ENCODE measurements at regions not wholly inside any gene's neighbourhood (a gene's known extent, or its start where the extent isn't known, plus 50 kb on each side); places are given as distances from the start of the nearest gene placed in this dataset.
"Not testable (repeated sequence)": the region's sequence is repeated elsewhere in the genome, so short reads cannot be mapped to it uniquely, and the experiment has no call there.

- CTCF ChIA-PET, result interaction anchor here (0.5 kb wide), 1 partner anchor 1390 kb away, joined by 3 read pairs; no protein-coding TSS in a partner anchor
- POLR2A ChIA-PET, result no interaction called here
- DNase-seq (ENCODE audit: extremely low spot score), result no peak
- TF ChIP-seq L3MBTL2 (conservative IDR thresholded peaks at IDR 0.05) (no peak), HDGF (IDR thresholded peaks at IDR 0.05; ENCODE audit: borderline replicate concordance) (no peak), FOXM1 (IDR thresholded peaks at IDR 0.05; ENCODE audit: borderline replicate concordance) (no peak), TARDBP (IDR thresholded peaks at IDR 0.05) (no peak), FOXA1 (IDR thresholded peaks at IDR 0.05) (no peak), CTBP1 (IDR thresholded peaks at IDR 0.05; ENCODE audit: borderline replicate concordance) (no peak), LEF1 (IDR thresholded peaks at IDR 0.05; ENCODE audit: borderline replicate concordance) (no peak), ARNT (IDR thresholded peaks at IDR 0.05) (no peak), FOXK2 (IDR thresholded peaks at IDR 0.05) (no peak), BHLHE40 (IDR thresholded peaks at IDR 0.05; ENCODE audit: borderline replicate concordance) (no peak)
These were observed 110.4 kb upstream of the RXFP1 start for GRCh38 chr4:158411269-158411668.

DNA sequence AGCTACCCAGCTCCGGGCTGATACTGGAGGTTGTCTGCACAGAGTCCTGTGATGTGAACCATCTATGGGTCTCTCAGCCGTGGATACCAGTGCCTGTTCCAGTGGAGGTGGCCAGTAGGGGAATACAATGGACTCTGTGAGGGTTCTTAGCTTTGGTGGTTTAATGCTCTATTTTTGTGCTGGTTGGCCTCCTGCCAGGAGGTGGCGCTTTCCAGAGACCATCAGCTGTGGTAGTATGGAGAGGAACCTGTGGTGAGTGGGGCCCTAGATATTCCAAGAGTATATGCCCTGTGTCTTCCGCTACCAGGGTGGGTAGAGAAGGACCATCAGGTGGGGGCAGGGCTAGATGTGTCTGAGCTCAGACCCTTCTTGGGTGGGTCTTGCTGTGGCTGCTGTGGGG lies 103.0 kb upstream of the RXFP1 start:
- POLR2A ChIA-PET, result not testable (repeated sequence)

DNA sequence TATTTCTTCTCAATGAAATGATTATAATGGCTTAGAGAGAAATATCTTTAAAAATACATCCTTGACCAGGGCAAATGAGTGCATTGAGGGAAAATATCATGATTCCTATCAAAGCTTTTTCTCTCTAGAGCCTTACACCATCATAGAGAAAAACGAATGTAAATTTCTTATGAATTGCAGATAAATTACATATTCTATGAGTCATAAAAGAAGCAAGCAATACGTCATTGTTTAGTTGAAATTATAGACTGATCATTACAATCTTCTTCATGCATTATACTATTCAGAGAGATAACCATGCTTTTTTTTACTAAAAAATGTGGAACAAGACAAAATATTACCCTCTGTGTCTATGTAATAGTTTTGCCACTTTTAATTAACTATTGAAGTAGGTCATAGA lies 100.9 kb upstream of the RXFP1 start:
- DNase-seq (ENCODE audit: extremely low spot score), result no peak
- ChIA-PET CTCF (no interaction called here), POLR2A (no interaction called here)
- TF ChIP-seq BHLHE40 (IDR thresholded peaks at IDR 0.05; ENCODE audit: borderline replicate concordance), result no peak
- no peak for TF ChIP-seq HDGF (IDR thresholded peaks at IDR 0.05; ENCODE audit: borderline replicate concordance)
- no peak for TF ChIP-seq LEF1 (IDR thresholded peaks at IDR 0.05; ENCODE audit: borderline replicate concordance)
- TF ChIP-seq L3MBTL2 (conservative IDR thresholded peaks at IDR 0.05), result no peak
- no peak for TF ChIP-seq NFRKB (IDR thresholded peaks at IDR 0.05)
- TF ChIP-seq SP1 (IDR thresholded peaks at IDR 0.05), result no peak
- TF ChIP-seq ZNF384 (IDR thresholded peaks at IDR 0.05), result no peak
- no peak for TF ChIP-seq TARDBP (IDR thresholded peaks at IDR 0.05)
- no peak for TF ChIP-seq CTBP1 (IDR thresholded peaks at IDR 0.05; ENCODE audit: borderline replicate concordance)
- TF ChIP-seq FOXK2 (IDR thresholded peaks at IDR 0.05), result no peak
- no peak for TF ChIP-seq ARNT (IDR thresholded peaks at IDR 0.05)
- TF ChIP-seq FOXA1 (IDR thresholded peaks at IDR 0.05), result no peak
- no peak for TF ChIP-seq FOXM1 (IDR thresholded peaks at IDR 0.05; ENCODE audit: borderline replicate concordance)
- TF ChIP-seq, protein P1, sequence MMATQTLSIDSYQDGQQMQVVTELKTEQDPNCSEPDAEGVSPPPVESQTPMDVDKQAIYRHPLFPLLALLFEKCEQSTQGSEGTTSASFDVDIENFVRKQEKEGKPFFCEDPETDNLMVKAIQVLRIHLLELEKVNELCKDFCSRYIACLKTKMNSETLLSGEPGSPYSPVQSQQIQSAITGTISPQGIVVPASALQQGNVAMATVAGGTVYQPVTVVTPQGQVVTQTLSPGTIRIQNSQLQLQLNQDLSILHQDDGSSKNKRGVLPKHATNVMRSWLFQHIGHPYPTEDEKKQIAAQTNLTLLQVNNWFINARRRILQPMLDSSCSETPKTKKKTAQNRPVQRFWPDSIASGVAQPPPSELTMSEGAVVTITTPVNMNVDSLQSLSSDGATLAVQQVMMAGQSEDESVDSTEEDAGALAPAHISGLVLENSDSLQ (IDR thresholded peaks at IDR 0.05), result no peak
- no peak for TF ChIP-seq SUZ12 (IDR thresholded peaks at IDR 0.05)
- no peak for TF ChIP-seq ELF4 (IDR thresholded peaks at IDR 0.05)

More for the DNA sequence above, 103.0 kb upstream of the RXFP1 start:
- CTCF ChIA-PET; DNase-seq (ENCODE audit: extremely low spot score): not testable (repeated sequence)

DNA sequence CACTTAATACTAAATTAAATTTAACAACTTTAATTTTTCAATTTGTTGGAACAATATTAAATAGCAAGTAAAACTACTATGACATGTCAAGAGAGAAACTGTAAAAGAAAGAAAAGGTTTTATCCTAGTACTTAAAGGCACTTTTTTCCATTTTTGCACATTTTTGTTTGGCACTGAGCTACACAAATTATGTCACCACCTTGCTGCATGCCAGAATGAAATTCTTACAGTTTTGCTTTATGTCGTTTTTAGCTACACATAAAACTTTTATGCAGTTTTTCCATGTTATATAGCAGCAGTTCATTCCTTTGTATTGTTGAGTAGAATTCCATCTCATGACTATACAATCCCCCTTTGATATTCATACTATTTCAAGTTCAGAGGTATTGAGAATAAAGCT lies 99.1 kb upstream of the RXFP1 start:
- DNase-seq (ENCODE audit: extremely low spot score), result no peak
- TF ChIP-seq CTBP1 (IDR thresholded peaks at IDR 0.05; ENCODE audit: borderline replicate concordance) (no peak), L3MBTL2 (conservative IDR thresholded peaks at IDR 0.05) (no peak), SUZ12 (IDR thresholded peaks at IDR 0.05) (no peak), HDGF (IDR thresholded peaks at IDR 0.05; ENCODE audit: borderline replicate concordance) (no peak), FOXM1 (IDR thresholded peaks at IDR 0.05; ENCODE audit: borderline replicate concordance) (no peak)
- CTCF ChIA-PET, result no interaction called here

GRCh38 chr4:158428242-158428641 lies 93.4 kb upstream of the RXFP1 start:
- ChIA-PET POLR2A (no interaction called here), CTCF (interaction anchor here (0.7 kb wide), 1 partner anchor 19 kb away, joined by 6 read pairs; no protein-coding TSS in a partner anchor)
- no peak for DNase-seq (ENCODE audit: extremely low spot score)
- TF ChIP-seq ARNT (IDR thresholded peaks at IDR 0.05), result no peak
- no peak for TF ChIP-seq ELF4 (IDR thresholded peaks at IDR 0.05)
- TF ChIP-seq, protein P1 (IDR thresholded peaks at IDR 0.05), result no peak
- no peak for TF ChIP-seq SP1 (IDR thresholded peaks at IDR 0.05)
- TF ChIP-seq FOXA1 (IDR thresholded peaks at IDR 0.05), result no peak
- no peak for TF ChIP-seq SUZ12 (IDR thresholded peaks at IDR 0.05)
- TF ChIP-seq FOXK2 (IDR thresholded peaks at IDR 0.05), result no peak
- no peak for TF ChIP-seq LEF1 (IDR thresholded peaks at IDR 0.05; ENCODE audit: borderline replicate concordance)
- no peak for TF ChIP-seq HDGF (IDR thresholded peaks at IDR 0.05; ENCODE audit: borderline replicate concordance)
- no peak for TF ChIP-seq ZNF384 (IDR thresholded peaks at IDR 0.05)
- no peak for TF ChIP-seq L3MBTL2 (conservative IDR thresholded peaks at IDR 0.05)
- no peak for TF ChIP-seq FOXM1 (IDR thresholded peaks at IDR 0.05; ENCODE audit: borderline replicate concordance)

More for the DNA sequence above, 99.1 kb upstream of the RXFP1 start:
- POLR2A ChIA-PET, result no interaction called here

- POLR2A ChIA-PET, result no interaction called here
- TF ChIP-seq HDGF (IDR thresholded peaks at IDR 0.05; ENCODE audit: borderline replicate concordance), result no peak
- no peak for TF ChIP-seq TARDBP (IDR thresholded peaks at IDR 0.05)
- no peak for TF ChIP-seq ELF4 (IDR thresholded peaks at IDR 0.05)
- no peak for TF ChIP-seq L3MBTL2 (conservative IDR thresholded peaks at IDR 0.05)
- TF ChIP-seq ARNT (IDR thresholded peaks at IDR 0.05), result no peak
- no peak for TF ChIP-seq BHLHE40 (IDR thresholded peaks at IDR 0.05; ENCODE audit: borderline replicate concordance)
- no peak for TF ChIP-seq NFRKB (IDR thresholded peaks at IDR 0.05)
- no peak for TF ChIP-seq FOXA1 (IDR thresholded peaks at IDR 0.05)
- TF ChIP-seq SP1 (IDR thresholded peaks at IDR 0.05), result no peak
- TF ChIP-seq FOXK2 (IDR thresholded peaks at IDR 0.05), result no peak
- TF ChIP-seq ZNF384 (IDR thresholded peaks at IDR 0.05), result no peak
- CTCF ChIA-PET, result no interaction called here
- no peak for DNase-seq (ENCODE audit: extremely low spot score)
These were observed 78.9 kb upstream of the RXFP1 start for GRCh38 chr4:158442736-158443135.

- CTCF ChIA-PET, result no interaction called here
- DNase-seq (ENCODE audit: extremely low spot score), result no peak
- POLR2A ChIA-PET, result no interaction called here
- TF ChIP-seq SUZ12 (IDR thresholded peaks at IDR 0.05), result no peak
- TF ChIP-seq, protein P1 (IDR thresholded peaks at IDR 0.05), result no peak
- no peak for TF ChIP-seq BHLHE40 (IDR thresholded peaks at IDR 0.05; ENCODE audit: borderline replicate concordance)
- TF ChIP-seq TARDBP (IDR thresholded peaks at IDR 0.05), result no peak
- no peak for TF ChIP-seq HDGF (IDR thresholded peaks at IDR 0.05; ENCODE audit: borderline replicate concordance)
- no peak for TF ChIP-seq LEF1 (IDR thresholded peaks at IDR 0.05; ENCODE audit: borderline replicate concordance)
- no peak for TF ChIP-seq ELF4 (IDR thresholded peaks at IDR 0.05)
- no peak for TF ChIP-seq FOXA1 (IDR thresholded peaks at IDR 0.05)
- TF ChIP-seq CTBP1 (IDR thresholded peaks at IDR 0.05; ENCODE audit: borderline replicate concordance), result no peak
- TF ChIP-seq NFRKB (IDR thresholded peaks at IDR 0.05), result no peak
- TF ChIP-seq SP1 (IDR thresholded peaks at IDR 0.05), result no peak
- TF ChIP-seq ZNF384 (IDR thresholded peaks at IDR 0.05), result no peak
- no peak for TF ChIP-seq FOXK2 (IDR thresholded peaks at IDR 0.05)
- TF ChIP-seq FOXM1 (IDR thresholded peaks at IDR 0.05; ENCODE audit: borderline replicate concordance), result no peak
- TF ChIP-seq ARNT (IDR thresholded peaks at IDR 0.05), result no peak
- TF ChIP-seq L3MBTL2 (conservative IDR thresholded peaks at IDR 0.05), result no peak
These were observed 78.0 kb upstream of the RXFP1 start for GRCh38 chr4:158443731-158444130.

All from HEK293T (cell line).